GM12865 (cell line): ENCODE measurements at regions not wholly inside any gene's neighbourhood (a gene's known extent, or its start where the extent isn't known, plus 50 kb on each side); places are given as distances from the start of the nearest gene placed in this dataset.

Source experiments
- DNase-seq: peaks from one replicate; pipeline ENCODE4 v3.0.0; 2010; ENCODE audit warnings: low read depth
- H3K4me3 ChIP-seq: 2 replicates; pipeline ENCODE4 v1.5.1; 2011; ENCODE audit warnings: mild to moderate bottlenecking, low read depth, low read length, control low read depth
- CTCF ChIP-seq: IDR thresholded peaks from 2 replicates; pipeline ENCODE4 v1.5.1; 2011; ENCODE audit warnings: low read length, control low read depth, low read depth, inconsistent platforms; ENCODE audit not compliant: insufficient read depth; ENCODE audit errors: missing control alignments

GRCh38 chr12:47321436-47321835 is 241.7 kb upstream of the AMIGO2 start:
- no peak for TF ChIP-seq CTCF
- DNase-seq = no peak
- H3K4me3 ChIP-seq = no peak overlapping the region

- H3K4me3 ChIP-seq = no peak overlapping the region
- no peak for TF ChIP-seq CTCF
- no peak for DNase-seq
Observed at GRCh38 chr12:47319746-47320145, 240.0 kb upstream of the AMIGO2 start.

GRCh38 chr12:47318963-47319362 is 239.2 kb upstream of the AMIGO2 start:
- no peak for DNase-seq
- no peak overlapping the region for H3K4me3 ChIP-seq
- no peak for TF ChIP-seq CTCF

GRCh38 chr12:47317175-47317915 is 237.6 kb upstream of the AMIGO2 start:
- peak; percentile 44 for DNase-seq
- no peak for TF ChIP-seq CTCF
- no peak overlapping the region for H3K4me3 ChIP-seq

- H3K4me3 ChIP-seq = no peak overlapping the region
- no peak for TF ChIP-seq CTCF
- DNase-seq = no peak
Observed at GRCh38 chr12:47316609-47317049, 236.9 kb upstream of the AMIGO2 start.

GRCh38 chr12:47314996-47315395 is 235.2 kb upstream of the AMIGO2 start:
- H3K4me3 ChIP-seq = no peak overlapping the region
- no peak for TF ChIP-seq CTCF
- no peak for DNase-seq
